ENCODE measurements at regions not wholly inside any gene's neighbourhood (a gene's known extent, or its start where the extent isn't known, plus 50 kb on each side); places are given as distances from the start of the nearest gene placed in this dataset.

GRCh38 chr10:109022417-109023049 is 900.8 kb downstream of the XPNPEP1 start:
- TF ChIP-seq POLR2AphosphoS5 (IDR thresholded peaks at IDR 0.05) = no peak
- TF ChIP-seq CTCF (IDR thresholded peaks at IDR 0.05 in 8 of 11, conservative IDR thresholded peaks at IDR 0.05 in 3 of 11) = no peak
- TF ChIP-seq POLR2A (IDR thresholded peaks at IDR 0.05) = no peak

Measured in spleen (tissue), 7 donors.